NCI-H1417 (cell line): ENCODE measurements at regions not wholly inside any gene's neighbourhood (a gene's known extent, or its start where the extent isn't known, plus 50 kb on each side); places are given as distances from the start of the nearest gene placed in this dataset.
A peak's percentile ranks its signal among the peaks of the same experiment; 100 is the strongest.
"Not testable (repeated sequence)": the region's sequence is repeated elsewhere in the genome, so short reads cannot be mapped to it uniquely, and the experiment has no call there.

Experiments used
- DNase-seq, 3 experiments: peaks; one replicate each; lab custom pipeline; 2025; lab: John Stamatoyannopoulos, UW

GRCh38 chr3:73868688-73869315 lies 244.1 kb upstream of the PDZRN3 start:
- peak; percentile 34 to 81 (median 52) for DNase-seq

GRCh38 chr3:73867524-73867923 lies 242.8 kb upstream of the PDZRN3 start:
- DNase-seq: no peak

GRCh38 chr3:73866846-73867245 lies 242.1 kb upstream of the PDZRN3 start:
- DNase-seq: no peak

- DNase-seq: no peak
Measured at GRCh38 chr3:73863546-73864079, 238.9 kb upstream of the PDZRN3 start.

GRCh38 chr3:73855813-73856212 lies 231.1 kb upstream of the PDZRN3 start:
- DNase-seq: peak in 1 of 3 experiments; percentile 7

- peak in 2 of 3 experiments; percentile 11 to 56 for DNase-seq
Measured at GRCh38 chr3:73848173-73848906, 223.6 kb upstream of the PDZRN3 start.

GRCh38 chr3:73846951-73847350 lies 222.2 kb upstream of the PDZRN3 start:
- DNase-seq: no peak

GRCh38 chr3:73839032-73839431 lies 214.3 kb upstream of the PDZRN3 start:
- DNase-seq: no peak

- no peak for DNase-seq
Measured at GRCh38 chr3:73835945-73836344, 211.2 kb upstream of the PDZRN3 start.

GRCh38 chr3:73832426-73832825 lies 207.7 kb upstream of the PDZRN3 start:
- DNase-seq: no peak

GRCh38 chr3:73828348-73828747 lies 203.6 kb upstream of the PDZRN3 start:
- DNase-seq: no peak

GRCh38 chr3:73827725-73828211 lies 203.0 kb upstream of the PDZRN3 start:
- DNase-seq: no peak

- DNase-seq: no peak
Measured at GRCh38 chr3:73827204-73827603, 202.5 kb upstream of the PDZRN3 start.

GRCh38 chr3:73820896-73821295 lies 196.2 kb upstream of the PDZRN3 start:
- DNase-seq: not testable (repeated sequence)

- no peak for DNase-seq
Measured at GRCh38 chr3:73820431-73820830, 195.7 kb upstream of the PDZRN3 start.

GRCh38 chr3:73815966-73816365 lies 191.2 kb upstream of the PDZRN3 start:
- no peak for DNase-seq

- DNase-seq: peak in 2 of 3 experiments; percentile 53 to 75
Measured at GRCh38 chr3:73813692-73814292, 189.1 kb upstream of the PDZRN3 start.

GRCh38 chr3:73813291-73813690 lies 188.6 kb upstream of the PDZRN3 start:
- peak in 2 of 3 experiments; percentile 45 to 75 for DNase-seq

- no peak for DNase-seq
Measured at GRCh38 chr3:73812054-73812453, 187.3 kb upstream of the PDZRN3 start.

GRCh38 chr3:73808862-73809509 lies 184.2 kb upstream of the PDZRN3 start:
- no peak for DNase-seq

GRCh38 chr3:73805435-73805834 lies 180.7 kb upstream of the PDZRN3 start:
- DNase-seq: no peak

GRCh38 chr3:73804204-73804603 lies 179.5 kb upstream of the PDZRN3 start:
- no peak for DNase-seq
